ENCODE measurements at regions not wholly inside any gene's neighbourhood (a gene's known extent, or its start where the extent isn't known, plus 50 kb on each side); places are given as distances from the start of the nearest gene placed in this dataset.

GRCh38 chr5:101785090-101785489 lies 511.0 kb downstream of the SLCO4C1 start:
- H2AFZ ChIP-seq, result no peak overlapping the region
- ATAC-seq (no peak), DNase-seq (ENCODE audit: low spot score) (no peak)
- no peak overlapping the region for H3K4me3 ChIP-seq
- Mint-ChIP-seq H3K4me1 (peaks cover 8% of the 10 kb centered on the region), H3K9me3 (no peaks in the 10 kb centered on the region; the same call in 2 of the 3 replicates), H3K27ac (no peak overlapping the region), H3K4me3 (no peak overlapping the region), H3K36me3 (ENCODE audit: low read depth) (no peaks in the 10 kb centered on the region), H3K27me3 (ENCODE audit: insufficient read depth, low read depth, poor library complexity) (peaks cover 12% of the 10 kb centered on the region)
- H4K20me1 ChIP-seq (replicated peaks; ENCODE audit: insufficient read depth), result no peaks in the 10 kb centered on the region; the same call in 1 of the 2 replicates
- no peak overlapping the region for H3K4me2 ChIP-seq
- H3K79me2 ChIP-seq (replicated peaks; ENCODE audit: insufficient read depth), result no peaks in the 10 kb centered on the region
- H3K27me3 ChIP-seq (ENCODE audit: insufficient read depth), result peaks cover 28% of the 10 kb centered on the region
- H3K27ac ChIP-seq (ENCODE audit: low read depth), result no peak overlapping the region
- H3F3A ChIP-seq (replicated peaks; ENCODE audit: low read depth), result no peaks in the 10 kb centered on the region
- H3K4me1 ChIP-seq (ENCODE audit: insufficient read depth), result peaks cover 12% of the 10 kb centered on the region
- TF ChIP-seq NANOG (IDR thresholded peaks at IDR 0.05; ENCODE audit: borderline replicate concordance) (no peak), ZNF462 (CRISPR knock-in tag; IDR thresholded peaks at IDR 0.05) (no peak), EZH2 (IDR thresholded peaks at IDR 0.05; ENCODE audit: low read depth, unreplicated experiment) (no peak), CREB1 (CRISPR knock-in tag; IDR thresholded peaks at IDR 0.05; ENCODE audit: low read depth) (no peak), EZH2phosphoT487 (IDR thresholded peaks at IDR 0.05; ENCODE audit: unreplicated experiment) (no peak)
- H3K36me3 ChIP-seq (ENCODE audit: insufficient read depth), result no peaks in the 10 kb centered on the region
- H3K9me2 ChIP-seq (ENCODE audit: insufficient read depth), result no peaks in the 10 kb centered on the region
